ENCODE measurements at regions not wholly inside any gene's neighbourhood (a gene's known extent, or its start where the extent isn't known, plus 50 kb on each side); places are given as distances from the start of the nearest gene placed in this dataset.

DNA sequence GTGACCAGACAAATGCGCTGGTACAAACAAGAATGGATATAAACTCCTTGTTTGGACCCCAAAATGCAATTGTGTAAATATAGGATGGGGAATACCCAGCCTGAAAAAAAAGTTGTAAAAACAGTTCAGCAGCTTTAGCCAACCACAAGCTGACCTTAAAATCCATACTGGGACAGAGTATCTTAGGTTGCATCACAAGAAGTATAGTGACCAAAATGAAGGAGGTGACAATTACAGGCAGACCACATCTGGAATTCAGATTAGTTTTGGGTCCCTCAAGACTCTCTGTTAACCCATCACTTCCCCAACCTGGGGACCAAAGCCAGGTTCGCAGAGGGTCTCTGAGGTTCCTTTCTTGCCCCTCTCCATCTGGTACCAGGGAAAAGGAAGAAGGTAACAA is 115.9 kb upstream of the PRR20G start:
- DNase-seq (ENCODE audit: extremely low read depth, low read depth) = no peak
- TF ChIP-seq, protein P1, sequence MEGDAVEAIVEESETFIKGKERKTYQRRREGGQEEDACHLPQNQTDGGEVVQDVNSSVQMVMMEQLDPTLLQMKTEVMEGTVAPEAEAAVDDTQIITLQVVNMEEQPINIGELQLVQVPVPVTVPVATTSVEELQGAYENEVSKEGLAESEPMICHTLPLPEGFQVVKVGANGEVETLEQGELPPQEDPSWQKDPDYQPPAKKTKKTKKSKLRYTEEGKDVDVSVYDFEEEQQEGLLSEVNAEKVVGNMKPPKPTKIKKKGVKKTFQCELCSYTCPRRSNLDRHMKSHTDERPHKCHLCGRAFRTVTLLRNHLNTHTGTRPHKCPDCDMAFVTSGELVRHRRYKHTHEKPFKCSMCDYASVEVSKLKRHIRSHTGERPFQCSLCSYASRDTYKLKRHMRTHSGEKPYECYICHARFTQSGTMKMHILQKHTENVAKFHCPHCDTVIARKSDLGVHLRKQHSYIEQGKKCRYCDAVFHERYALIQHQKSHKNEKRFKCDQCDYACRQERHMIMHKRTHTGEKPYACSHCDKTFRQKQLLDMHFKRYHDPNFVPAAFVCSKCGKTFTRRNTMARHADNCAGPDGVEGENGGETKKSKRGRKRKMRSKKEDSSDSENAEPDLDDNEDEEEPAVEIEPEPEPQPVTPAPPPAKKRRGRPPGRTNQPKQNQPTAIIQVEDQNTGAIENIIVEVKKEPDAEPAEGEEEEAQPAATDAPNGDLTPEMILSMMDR (IDR thresholded peaks at IDR 0.05; ENCODE audit: low read depth, low read length) = no peak

DNA sequence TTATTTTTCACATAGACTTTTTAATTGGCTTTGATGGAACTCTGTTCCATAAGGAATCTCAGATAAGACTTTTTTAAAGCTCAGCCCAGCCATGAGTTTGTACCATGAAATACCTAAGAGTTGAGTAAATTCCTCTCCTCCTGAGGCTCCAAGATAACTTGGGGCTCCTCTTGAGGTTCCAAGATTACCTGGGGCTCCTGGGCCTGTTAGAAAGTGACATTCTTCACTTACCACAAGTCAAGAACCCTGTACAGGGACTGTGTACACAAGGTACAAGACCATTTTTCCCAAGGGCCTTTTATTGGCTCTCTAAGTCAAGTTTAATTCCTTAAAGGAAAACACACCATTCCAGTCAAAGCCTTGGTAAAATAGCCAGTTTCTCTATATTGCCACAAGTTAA is 111.3 kb upstream of the PRR20G start:
- no peak for DNase-seq (ENCODE audit: extremely low read depth, low read depth)
- TF ChIP-seq, protein P1 (IDR thresholded peaks at IDR 0.05; ENCODE audit: low read depth, low read length) = no peak

DNA sequence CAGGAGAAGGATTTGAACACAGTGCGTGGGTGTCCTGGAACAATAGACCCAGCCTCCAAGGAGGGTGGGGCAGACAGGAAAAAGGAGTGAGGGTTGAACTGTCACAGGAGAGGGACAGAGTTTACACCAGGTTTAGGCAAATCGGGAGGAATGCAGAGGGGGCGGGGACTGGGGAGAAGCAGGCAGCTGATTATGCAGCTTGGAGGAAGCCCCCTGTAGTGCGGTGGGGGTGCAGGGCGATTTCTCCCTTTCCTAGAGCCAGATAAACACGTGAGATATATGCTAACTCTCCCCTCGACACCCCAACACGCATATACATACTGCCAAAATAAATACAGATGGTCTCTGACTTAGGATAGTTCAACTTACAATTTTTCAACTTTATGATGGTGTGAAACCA is 108.6 kb upstream of the PRR20G start:
- DNase-seq (ENCODE audit: extremely low read depth, low read depth) = no peak

DNA sequence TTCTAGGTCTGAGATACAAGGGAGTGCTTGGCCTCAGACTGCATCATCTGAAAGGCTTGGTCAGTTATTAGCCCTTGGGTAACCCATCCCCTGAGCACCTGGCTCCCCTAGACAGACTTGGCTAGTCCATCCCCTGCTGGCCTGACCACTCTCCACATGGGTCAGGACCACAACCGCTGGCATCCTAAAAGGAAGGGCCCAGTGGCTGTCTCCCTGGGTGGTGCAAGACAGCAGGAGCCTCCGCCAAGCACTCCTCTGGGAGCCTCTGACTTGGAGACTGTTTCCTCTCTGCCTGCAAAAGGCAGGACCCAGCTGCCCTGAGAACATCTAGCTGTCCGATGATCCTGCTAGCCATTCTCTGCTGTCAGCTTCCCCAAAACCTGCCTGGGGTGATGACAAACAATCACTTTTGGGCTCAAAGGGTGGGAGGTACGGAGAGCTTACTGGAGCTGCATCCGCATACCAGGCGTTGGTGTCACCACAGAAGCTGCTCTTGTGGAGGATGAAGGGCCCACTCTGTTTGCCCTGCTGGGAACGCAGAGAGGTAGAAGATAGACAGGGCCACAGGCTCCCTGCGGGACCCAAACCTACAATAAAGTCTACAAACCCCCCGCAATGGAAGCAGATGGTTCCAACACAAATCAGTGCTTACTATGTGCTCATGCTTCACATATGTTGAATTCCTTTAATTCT is 108.0 kb upstream of the PRR20G start:
- DNase-seq (ENCODE audit: extremely low read depth, low read depth) = no peak

More for the DNA sequence above, 108.6 kb upstream of the PRR20G start:
- TF ChIP-seq, protein P1 (IDR thresholded peaks at IDR 0.05; ENCODE audit: low read depth, low read length) = no peak

DNA sequence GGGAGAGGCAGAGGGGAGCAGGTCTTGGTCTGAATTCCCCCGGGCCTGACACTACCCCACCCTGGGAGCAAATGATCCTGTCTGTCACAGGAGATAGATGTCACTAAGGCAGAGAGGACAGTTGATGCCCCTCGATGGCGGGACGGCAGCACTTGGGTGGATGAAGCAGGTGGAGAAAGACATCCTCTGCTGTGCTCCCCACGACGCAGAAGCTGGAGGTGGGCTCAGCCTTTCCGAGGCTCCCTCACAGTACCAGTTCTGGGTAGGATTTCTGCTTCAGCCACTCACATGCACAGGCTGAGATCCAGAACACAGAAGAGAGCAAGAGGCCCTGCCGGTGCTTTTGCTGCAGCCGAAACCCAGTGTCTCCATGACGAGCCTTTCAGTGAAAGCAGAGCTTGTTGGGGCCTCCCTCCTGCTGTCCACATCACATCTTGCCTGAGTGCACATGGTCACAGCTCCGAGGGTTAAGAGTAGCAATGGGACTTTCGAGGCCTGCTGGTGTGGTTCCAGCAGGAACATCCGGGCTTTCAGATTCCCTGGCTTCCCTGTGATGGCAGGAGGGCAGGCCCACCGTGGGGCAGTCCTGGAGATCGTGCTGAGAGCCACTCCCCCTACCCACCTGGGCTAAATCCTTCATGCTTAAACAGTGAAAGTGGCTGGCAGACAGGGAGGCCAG is 107.3 kb upstream of the PRR20G start:
- TF ChIP-seq, protein P1 (IDR thresholded peaks at IDR 0.05; ENCODE audit: low read depth, low read length) = no peak

More for the DNA sequence above, 108.0 kb upstream of the PRR20G start:
- TF ChIP-seq, protein P1 (IDR thresholded peaks at IDR 0.05; ENCODE audit: low read depth, low read length) = no peak

DNA sequence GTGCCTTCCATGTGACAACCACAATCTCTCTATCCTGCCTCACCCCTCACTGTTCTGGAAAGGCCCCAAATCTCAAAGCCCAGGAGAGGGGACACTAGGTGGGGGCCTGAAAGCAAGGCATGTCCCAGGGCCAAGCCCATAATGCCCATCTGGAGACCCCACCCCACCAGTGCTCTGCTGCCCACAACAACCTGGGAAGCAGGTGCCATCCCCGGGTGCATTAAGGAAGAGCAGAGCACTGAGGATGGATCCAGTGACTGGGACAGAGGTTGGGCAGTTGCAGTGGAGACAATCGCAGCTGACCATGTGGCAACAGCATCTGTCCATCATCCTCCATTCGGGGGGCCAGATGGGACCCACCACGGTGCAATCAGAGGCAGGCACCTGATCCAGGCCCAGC is 106.2 kb upstream of the PRR20G start:
- TF ChIP-seq, protein P1 (IDR thresholded peaks at IDR 0.05; ENCODE audit: low read depth, low read length) = no peak
- no peak for DNase-seq (ENCODE audit: extremely low read depth, low read depth)

More for the DNA sequence above, 107.3 kb upstream of the PRR20G start:
- no peak for DNase-seq (ENCODE audit: extremely low read depth, low read depth)

DNA sequence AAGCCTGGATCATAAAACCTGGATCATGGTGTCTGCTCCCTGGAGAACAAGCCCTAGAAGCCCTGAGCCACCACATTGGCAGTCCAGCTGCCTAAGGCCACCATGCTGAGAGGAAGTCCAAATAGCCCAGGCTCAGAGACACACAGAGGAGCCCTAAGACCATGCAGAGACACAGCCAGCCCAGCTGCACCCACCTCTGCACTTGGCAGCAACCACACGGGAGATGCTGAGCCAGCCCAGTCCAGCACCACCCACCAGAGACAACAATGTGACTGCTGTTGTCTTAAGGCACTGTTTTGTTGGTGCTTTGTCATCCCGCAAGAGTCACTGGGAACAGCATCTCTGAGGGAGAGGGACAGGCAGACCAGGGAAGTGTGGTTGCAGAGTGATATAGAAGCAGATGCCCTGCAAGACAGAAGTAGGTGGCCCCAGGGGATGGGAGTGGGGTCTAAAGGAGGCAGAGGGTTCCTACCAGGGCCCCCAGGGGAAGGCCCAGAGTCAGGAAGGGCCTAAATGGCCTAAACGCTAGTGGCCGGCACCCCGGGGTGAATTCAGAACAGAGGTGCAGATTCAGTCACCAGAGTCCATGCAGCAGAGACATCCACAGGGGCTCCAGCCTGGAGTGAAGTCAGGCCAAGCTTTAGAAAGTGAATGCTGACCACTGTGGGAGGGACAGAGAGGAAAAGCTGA is 105.4 kb upstream of the PRR20G start:
- DNase-seq (ENCODE audit: extremely low read depth, low read depth) = no peak
- TF ChIP-seq, protein P1 (IDR thresholded peaks at IDR 0.05; ENCODE audit: low read depth, low read length) = no peak

Data from AG09319 (cell line).